ENCODE measurements at regions not wholly inside any gene's neighbourhood (a gene's known extent, or its start where the extent isn't known, plus 50 kb on each side); places are given as distances from the start of the nearest gene placed in this dataset.
A peak's percentile ranks its signal among the peaks of the same experiment; 100 is the strongest.

- no peaks in the 10 kb centered on the region for H3K36me3 ChIP-seq (ENCODE audit: control insufficient read depth in 1 of 2, insufficient read depth in 2 of 2, low read length in 2 of 2)
- no peaks in the 10 kb centered on the region for H3K9me3 ChIP-seq (ENCODE audit: control insufficient read depth in 1 of 2, low read length in 2 of 2)
- H3K27ac ChIP-seq (ENCODE audit: low read length), result no peak overlapping the region
- H3K4me1 ChIP-seq (ENCODE audit: control insufficient read depth in 1 of 2, insufficient read depth in 2 of 2, low read length in 2 of 2), result no peaks in the 10 kb centered on the region
- no peak overlapping the region for H3K4me3 ChIP-seq (ENCODE audit: low read depth in 1 of 2, low read length in 2 of 2)
- no peaks in the 10 kb centered on the region for H3K27me3 ChIP-seq (ENCODE audit: low read depth, low read length)
Observed at GRCh38 chr2:147352264-147353071, 492.4 kb upstream of the ACVR2A start.

- H3K9me3 ChIP-seq (ENCODE audit: control insufficient read depth in 1 of 2, low read length in 2 of 2), result no peaks in the 10 kb centered on the region
- H3K36me3 ChIP-seq (ENCODE audit: control insufficient read depth in 1 of 2, insufficient read depth in 2 of 2, low read length in 2 of 2), result no peaks in the 10 kb centered on the region
- H3K4me3 ChIP-seq (ENCODE audit: low read depth in 1 of 2, low read length in 2 of 2), result no peak overlapping the region
- no peak overlapping the region for H3K27ac ChIP-seq (ENCODE audit: low read length)
- H3K4me1 ChIP-seq (ENCODE audit: control insufficient read depth in 1 of 2, insufficient read depth in 2 of 2, low read length in 2 of 2), result no peaks in the 10 kb centered on the region
- H3K27me3 ChIP-seq (ENCODE audit: low read depth, low read length), result no peaks in the 10 kb centered on the region
Observed at GRCh38 chr2:147351784-147352183, 493.0 kb upstream of the ACVR2A start.

- Histone ChIP-seq H3K27ac (ENCODE audit: low read length) (no peak overlapping the region), H3K27me3 (ENCODE audit: low read depth, low read length) (no peaks in the 10 kb centered on the region), H3K4me1 (ENCODE audit: control insufficient read depth in 1 of 2, insufficient read depth in 2 of 2, low read length in 2 of 2) (no peaks in the 10 kb centered on the region), H3K9me3 (ENCODE audit: control insufficient read depth in 1 of 2, low read length in 2 of 2) (peaks cover 2 to 8% of the 10 kb centered on the region in 2 donors), H3K4me3 (ENCODE audit: low read depth in 1 of 2, low read length in 2 of 2) (no peak overlapping the region), H3K36me3 (ENCODE audit: control insufficient read depth in 1 of 2, insufficient read depth in 2 of 2, low read length in 2 of 2) (no peaks in the 10 kb centered on the region)
Observed at GRCh38 chr2:147348931-147349555, 495.8 kb upstream of the ACVR2A start.

GRCh38 chr2:147346142-147346541, 498.7 kb upstream of the ACVR2A start:
- no peak overlapping the region for H3K27ac ChIP-seq (ENCODE audit: low read length)
- no peaks in the 10 kb centered on the region for H3K36me3 ChIP-seq (ENCODE audit: control insufficient read depth in 1 of 2, insufficient read depth in 2 of 2, low read length in 2 of 2)
- peaks cover 2 to 8% of the 10 kb centered on the region in 2 donors for H3K9me3 ChIP-seq (ENCODE audit: control insufficient read depth in 1 of 2, low read length in 2 of 2)
- no peak overlapping the region for H3K4me3 ChIP-seq (ENCODE audit: low read depth in 1 of 2, low read length in 2 of 2)
- no peaks in the 10 kb centered on the region for H3K27me3 ChIP-seq (ENCODE audit: low read depth, low read length)
- H3K4me1 ChIP-seq (ENCODE audit: control insufficient read depth in 1 of 2, insufficient read depth in 2 of 2, low read length in 2 of 2), result no peaks in the 10 kb centered on the region

- Histone ChIP-seq H3K27me3 (ENCODE audit: low read depth, low read length) (no peaks in the 10 kb centered on the region), H3K9me3 (ENCODE audit: control insufficient read depth in 1 of 2, low read length in 2 of 2) (peaks cover 2 to 8% of the 10 kb centered on the region in 2 donors), H3K27ac (ENCODE audit: low read length) (no peak overlapping the region), H3K4me3 (ENCODE audit: low read depth in 1 of 2, low read length in 2 of 2) (peak overlapping the region in 1 of 2 donors; percentile 24), H3K36me3 (ENCODE audit: control insufficient read depth in 1 of 2, insufficient read depth in 2 of 2, low read length in 2 of 2) (no peaks in the 10 kb centered on the region), H3K4me1 (ENCODE audit: control insufficient read depth in 1 of 2, insufficient read depth in 2 of 2, low read length in 2 of 2) (no peaks in the 10 kb centered on the region)
Observed at GRCh38 chr2:147345246-147345645, 499.6 kb upstream of the ACVR2A start.

- no peaks in the 10 kb centered on the region for H3K4me1 ChIP-seq (ENCODE audit: control insufficient read depth in 1 of 2, insufficient read depth in 2 of 2, low read length in 2 of 2)
- no peaks in the 10 kb centered on the region for H3K27me3 ChIP-seq (ENCODE audit: low read depth, low read length)
- H3K4me3 ChIP-seq (ENCODE audit: low read depth in 1 of 2, low read length in 2 of 2), result no peak overlapping the region
- peaks cover 2 to 8% of the 10 kb centered on the region in 2 donors for H3K9me3 ChIP-seq (ENCODE audit: control insufficient read depth in 1 of 2, low read length in 2 of 2)
- H3K36me3 ChIP-seq (ENCODE audit: control insufficient read depth in 1 of 2, insufficient read depth in 2 of 2, low read length in 2 of 2), result no peaks in the 10 kb centered on the region
- H3K27ac ChIP-seq (ENCODE audit: low read length), result no peak overlapping the region
Observed at GRCh38 chr2:147342329-147342728, 502.5 kb upstream of the ACVR2A start.

- Histone ChIP-seq H3K4me1 (ENCODE audit: control insufficient read depth in 1 of 2, insufficient read depth in 2 of 2, low read length in 2 of 2) (no peaks in the 10 kb centered on the region), H3K27me3 (ENCODE audit: low read depth, low read length) (no peaks in the 10 kb centered on the region), H3K4me3 (ENCODE audit: low read depth in 1 of 2, low read length in 2 of 2) (no peak overlapping the region), H3K36me3 (ENCODE audit: control insufficient read depth in 1 of 2, insufficient read depth in 2 of 2, low read length in 2 of 2) (no peaks in the 10 kb centered on the region), H3K27ac (ENCODE audit: low read length) (no peak overlapping the region), H3K9me3 (ENCODE audit: control insufficient read depth in 1 of 2, low read length in 2 of 2) (no peaks in the 10 kb centered on the region)
Observed at GRCh38 chr2:147331790-147332419, 512.9 kb upstream of the ACVR2A start.

- H3K9me3 ChIP-seq (ENCODE audit: control insufficient read depth in 1 of 2, low read length in 2 of 2), result no peaks in the 10 kb centered on the region
- no peaks in the 10 kb centered on the region for H3K27me3 ChIP-seq (ENCODE audit: low read depth, low read length)
- H3K27ac ChIP-seq (ENCODE audit: low read length), result no peak overlapping the region
- H3K4me1 ChIP-seq (ENCODE audit: control insufficient read depth in 1 of 2, insufficient read depth in 2 of 2, low read length in 2 of 2), result no peaks in the 10 kb centered on the region
- H3K36me3 ChIP-seq (ENCODE audit: control insufficient read depth in 1 of 2, insufficient read depth in 2 of 2, low read length in 2 of 2), result no peaks in the 10 kb centered on the region
- H3K4me3 ChIP-seq (ENCODE audit: low read depth in 1 of 2, low read length in 2 of 2), result no peak overlapping the region
Observed at GRCh38 chr2:147330925-147331324, 513.9 kb upstream of the ACVR2A start.

GRCh38 chr2:147327613-147328012, 517.2 kb upstream of the ACVR2A start:
- Histone ChIP-seq H3K36me3 (ENCODE audit: control insufficient read depth in 1 of 2, insufficient read depth in 2 of 2, low read length in 2 of 2) (no peaks in the 10 kb centered on the region), H3K4me1 (ENCODE audit: control insufficient read depth in 1 of 2, insufficient read depth in 2 of 2, low read length in 2 of 2) (no peaks in the 10 kb centered on the region), H3K27ac (ENCODE audit: low read length) (no peak overlapping the region), H3K9me3 (ENCODE audit: control insufficient read depth in 1 of 2, low read length in 2 of 2) (no peaks in the 10 kb centered on the region), H3K27me3 (ENCODE audit: low read depth, low read length) (no peaks in the 10 kb centered on the region), H3K4me3 (ENCODE audit: low read depth in 1 of 2, low read length in 2 of 2) (no peak overlapping the region)

- H3K27me3 ChIP-seq (ENCODE audit: low read depth, low read length), result no peaks in the 10 kb centered on the region
- no peaks in the 10 kb centered on the region for H3K36me3 ChIP-seq (ENCODE audit: control insufficient read depth in 1 of 2, insufficient read depth in 2 of 2, low read length in 2 of 2)
- H3K9me3 ChIP-seq (ENCODE audit: control insufficient read depth in 1 of 2, low read length in 2 of 2), result no peaks in the 10 kb centered on the region
- H3K4me3 ChIP-seq (ENCODE audit: low read depth in 1 of 2, low read length in 2 of 2), result no peak overlapping the region
- H3K27ac ChIP-seq (ENCODE audit: low read length), result no peak overlapping the region
- no peaks in the 10 kb centered on the region for H3K4me1 ChIP-seq (ENCODE audit: control insufficient read depth in 1 of 2, insufficient read depth in 2 of 2, low read length in 2 of 2)
Observed at GRCh38 chr2:147325990-147326389, 518.8 kb upstream of the ACVR2A start.

- Histone ChIP-seq H3K9me3 (ENCODE audit: control insufficient read depth in 1 of 2, low read length in 2 of 2) (peaks cover 0 to 16% of the 10 kb centered on the region in 2 donors), H3K27ac (ENCODE audit: low read length) (no peak overlapping the region), H3K36me3 (ENCODE audit: control insufficient read depth in 1 of 2, insufficient read depth in 2 of 2, low read length in 2 of 2) (no peaks in the 10 kb centered on the region), H3K27me3 (ENCODE audit: low read depth, low read length) (no peaks in the 10 kb centered on the region), H3K4me3 (ENCODE audit: low read depth in 1 of 2, low read length in 2 of 2) (no peak overlapping the region), H3K4me1 (ENCODE audit: control insufficient read depth in 1 of 2, insufficient read depth in 2 of 2, low read length in 2 of 2) (no peaks in the 10 kb centered on the region)
Observed at GRCh38 chr2:147320146-147320545, 524.7 kb upstream of the ACVR2A start.

Measured in muscle layer of duodenum (tissue), 2 donors.